ENCODE measurements at regions not wholly inside any gene's neighbourhood (a gene's known extent, or its start where the extent isn't known, plus 50 kb on each side); places are given as distances from the start of the nearest gene placed in this dataset.
A peak's percentile ranks its signal among the peaks of the same experiment; 100 is the strongest.

GRCh38 chr10:69741671-69742355 lies 59.9 kb upstream of the COL13A1 start:
- no peak overlapping the region for H3K9ac ChIP-seq (ENCODE audit: low read depth in 2 of 2, low read length in 2 of 2)
- H3K4me3 ChIP-seq: no peak overlapping the region
- H3K27ac ChIP-seq: no peak overlapping the region
- H3K36me3 ChIP-seq: no peaks in the 10 kb centered on the region
- DNase-seq: no peak
- no peaks in the 10 kb centered on the region for H3K9me3 ChIP-seq
- no peaks in the 10 kb centered on the region for H3K27me3 ChIP-seq
- intact Hi-C loops (cut with DNase I): no loop called here
- no peak for TF ChIP-seq CTCF (IDR thresholded peaks at IDR 0.05)
- H3K4me1 ChIP-seq: no peaks in the 10 kb centered on the region

- Histone ChIP-seq H3K36me3 (no peaks in the 10 kb centered on the region), H3K9me3 (no peaks in the 10 kb centered on the region), H3K27ac (no peak overlapping the region), H3K4me3 (no peak overlapping the region), H3K9ac (ENCODE audit: low read depth in 2 of 2, low read length in 2 of 2) (no peak overlapping the region), H3K4me1 (no peaks in the 10 kb centered on the region), H3K27me3 (no peaks in the 10 kb centered on the region)
- DNase-seq: no peak
- intact Hi-C loops (cut with DNase I): no loop called here
- TF ChIP-seq CTCF (IDR thresholded peaks at IDR 0.05): no peak
Observed at GRCh38 chr10:69742356-69742695, 59.4 kb upstream of the COL13A1 start.

- intact Hi-C loops (cut with DNase I): no loop called here
- no peaks in the 10 kb centered on the region for H3K36me3 ChIP-seq
- no peaks in the 10 kb centered on the region for H3K27me3 ChIP-seq
- no peak overlapping the region for H3K4me3 ChIP-seq
- DNase-seq: peak; percentile 47
- no peaks in the 10 kb centered on the region for H3K4me1 ChIP-seq
- no peak overlapping the region for H3K27ac ChIP-seq
- no peak overlapping the region for H3K9ac ChIP-seq (ENCODE audit: low read depth in 2 of 2, low read length in 2 of 2)
- TF ChIP-seq CTCF (IDR thresholded peaks at IDR 0.05): peak; percentile 31
- H3K9me3 ChIP-seq: no peaks in the 10 kb centered on the region
Observed at GRCh38 chr10:69742928-69743602, 58.6 kb upstream of the COL13A1 start.

- intact Hi-C loops (cut with DNase I): no loop called here
- H3K4me3 ChIP-seq: no peak overlapping the region
- H3K36me3 ChIP-seq: no peaks in the 10 kb centered on the region
- no peaks in the 10 kb centered on the region for H3K27me3 ChIP-seq
- no peaks in the 10 kb centered on the region for H3K4me1 ChIP-seq
- no peaks in the 10 kb centered on the region for H3K9me3 ChIP-seq
- H3K9ac ChIP-seq (ENCODE audit: low read depth in 2 of 2, low read length in 2 of 2): no peak overlapping the region
- TF ChIP-seq CTCF (IDR thresholded peaks at IDR 0.05): no peak
- H3K27ac ChIP-seq: no peak overlapping the region
- no peak for DNase-seq
Observed at GRCh38 chr10:69744971-69745370, 56.7 kb upstream of the COL13A1 start.

- intact Hi-C loops (cut with DNase I): no loop called here
- DNase-seq: no peak
- no peaks in the 10 kb centered on the region for H3K27me3 ChIP-seq
Observed at GRCh38 chr10:69745698-69746097, 56.0 kb upstream of the COL13A1 start.

More at GRCh38 chr10:69745698-69746097, 56.0 kb upstream of the COL13A1 start:
- Histone ChIP-seq H3K27ac (no peak overlapping the region), H3K9ac (ENCODE audit: low read depth in 2 of 2, low read length in 2 of 2) (no peak overlapping the region), H3K4me3 (no peak overlapping the region), H3K9me3 (no peaks in the 10 kb centered on the region), H3K4me1 (no peaks in the 10 kb centered on the region), H3K36me3 (no peaks in the 10 kb centered on the region)
- no peak for TF ChIP-seq CTCF (IDR thresholded peaks at IDR 0.05)

Measured in colonic mucosa (tissue), 4 donors.